GM19395 (cell line): ENCODE measurements at regions not wholly inside any gene's neighbourhood (a gene's known extent, or its start where the extent isn't known, plus 50 kb on each side); places are given as distances from the start of the nearest gene placed in this dataset.
"Not testable (repeated sequence)": the region's sequence is repeated elsewhere in the genome, so short reads cannot be mapped to it uniquely, and the experiment has no call there.

Source experiments
- ATAC-seq: cut with Tn5 transposase; IDR thresholded peaks from one replicate; pipeline ENCODE4 v1.9.1; 2021; ENCODE audit warnings: mild to moderate bottlenecking, moderate library complexity; ENCODE audit not compliant: unreplicated experiment

- ATAC-seq, result no peak
Observed at GRCh38 chr4:174080361-174080760, 203.1 kb downstream of the FBXO8 start.

- no peak for ATAC-seq
Observed at GRCh38 chr4:174071595-174071994, 211.9 kb downstream of the FBXO8 start.

- no peak for ATAC-seq
Observed at GRCh38 chr4:174069848-174070330, 213.6 kb downstream of the FBXO8 start.

- ATAC-seq, result no peak
Observed at GRCh38 chr4:174066611-174067205, 216.8 kb downstream of the FBXO8 start.

- no peak for ATAC-seq
Observed at GRCh38 chr4:174062831-174063230, 220.6 kb downstream of the FBXO8 start.

GRCh38 chr4:174061026-174061425 is 222.4 kb downstream of the FBXO8 start:
- ATAC-seq, result no peak

- no peak for ATAC-seq
Observed at GRCh38 chr4:174058846-174059245, 224.6 kb downstream of the FBXO8 start.

GRCh38 chr4:174056959-174057358 is 226.5 kb downstream of the FBXO8 start:
- no peak for ATAC-seq

GRCh38 chr4:174055344-174055743 is 228.1 kb downstream of the FBXO8 start:
- ATAC-seq, result no peak

GRCh38 chr4:174053895-174054294 is 229.6 kb downstream of the FBXO8 start:
- ATAC-seq, result no peak

- no peak for ATAC-seq
Observed at GRCh38 chr4:174047363-174047762, 236.1 kb downstream of the FBXO8 start.

GRCh38 chr4:174045829-174046228 is 237.6 kb downstream of the FBXO8 start:
- not testable (repeated sequence) for ATAC-seq

- no peak for ATAC-seq
Observed at GRCh38 chr4:174045381-174045780, 238.1 kb downstream of the FBXO8 start.

- ATAC-seq, result no peak
Observed at GRCh38 chr4:174041555-174042105, 241.8 kb downstream of the FBXO8 start.

GRCh38 chr4:174040287-174040686 is 243.2 kb downstream of the FBXO8 start:
- no peak for ATAC-seq

GRCh38 chr4:174038481-174038880 is 245.0 kb downstream of the FBXO8 start:
- no peak for ATAC-seq

GRCh38 chr4:174037631-174038030 is 245.8 kb downstream of the FBXO8 start:
- no peak for ATAC-seq

GRCh38 chr4:174037049-174037448 is 246.4 kb downstream of the FBXO8 start:
- ATAC-seq, result no peak

GRCh38 chr4:174036576-174036975 is 246.9 kb downstream of the FBXO8 start:
- ATAC-seq, result no peak

GRCh38 chr4:174036111-174036510 is 247.4 kb downstream of the FBXO8 start:
- no peak for ATAC-seq

- no peak for ATAC-seq
Observed at GRCh38 chr4:174023641-174024040, 259.8 kb downstream of the FBXO8 start.

GRCh38 chr4:174018236-174018635 is 265.2 kb downstream of the FBXO8 start:
- ATAC-seq, result no peak

GRCh38 chr4:174016251-174016650 is 267.2 kb downstream of the FBXO8 start:
- peak; percentile 46 for ATAC-seq
